GF-D8 (cell line): ENCODE measurements at regions not wholly inside any gene's neighbourhood (a gene's known extent, or its start where the extent isn't known, plus 50 kb on each side); places are given as distances from the start of the nearest gene placed in this dataset.

Experiments
- DNase-seq: peaks from one replicate; lab custom pipeline; 2025; lab: John Stamatoyannopoulos, UW

- DNase-seq = no peak
Observed at GRCh38 chr4:81881855-81882621, 410.3 kb upstream of the RASGEF1B start.

- no peak for DNase-seq
Observed at GRCh38 chr4:81876106-81876505, 404.4 kb upstream of the RASGEF1B start.

- no peak for DNase-seq
Observed at GRCh38 chr4:81874661-81875515, 403.2 kb upstream of the RASGEF1B start.

GRCh38 chr4:81870275-81870674 lies 398.6 kb upstream of the RASGEF1B start:
- DNase-seq = no peak

- no peak for DNase-seq
Observed at GRCh38 chr4:81860111-81860510, 388.4 kb upstream of the RASGEF1B start.

- DNase-seq = no peak
Observed at GRCh38 chr4:81854406-81854805, 382.7 kb upstream of the RASGEF1B start.

GRCh38 chr4:81852031-81852715 lies 380.5 kb upstream of the RASGEF1B start:
- no peak for DNase-seq

GRCh38 chr4:81850701-81851100 lies 379.0 kb upstream of the RASGEF1B start:
- DNase-seq = no peak

GRCh38 chr4:81845761-81846160 lies 374.1 kb upstream of the RASGEF1B start:
- no peak for DNase-seq

- no peak for DNase-seq
Observed at GRCh38 chr4:81845273-81845672, 373.6 kb upstream of the RASGEF1B start.

GRCh38 chr4:81844717-81845116 lies 373.0 kb upstream of the RASGEF1B start:
- DNase-seq = peak; percentile 16

- DNase-seq = no peak
Observed at GRCh38 chr4:81839347-81840042, 367.8 kb upstream of the RASGEF1B start.

- DNase-seq = no peak
Observed at GRCh38 chr4:81838586-81838985, 366.9 kb upstream of the RASGEF1B start.

- no peak for DNase-seq
Observed at GRCh38 chr4:81836716-81837115, 365.0 kb upstream of the RASGEF1B start.

- no peak for DNase-seq
Observed at GRCh38 chr4:81833576-81833975, 361.9 kb upstream of the RASGEF1B start.

GRCh38 chr4:81828991-81829390 lies 357.3 kb upstream of the RASGEF1B start:
- no peak for DNase-seq

- DNase-seq = no peak
Observed at GRCh38 chr4:81827577-81828202, 356.0 kb upstream of the RASGEF1B start.

GRCh38 chr4:81826817-81827424 lies 355.2 kb upstream of the RASGEF1B start:
- no peak for DNase-seq

GRCh38 chr4:81826335-81826734 lies 354.6 kb upstream of the RASGEF1B start:
- no peak for DNase-seq

GRCh38 chr4:81818385-81818920 lies 346.7 kb upstream of the RASGEF1B start:
- DNase-seq = no peak
